ENCODE measurements at regions not wholly inside any gene's neighbourhood (a gene's known extent, or its start where the extent isn't known, plus 50 kb on each side); places are given as distances from the start of the nearest gene placed in this dataset.

GRCh38 chr6:6996124-6996523, 111.6 kb upstream of the RREB1 start:
- no peak for TF ChIP-seq CTCF (conservative IDR thresholded peaks at IDR 0.05)
- TF ChIP-seq ZFX (IDR thresholded peaks at IDR 0.05) = no peak
- H3K27ac ChIP-seq = no peak overlapping the region

DNA sequence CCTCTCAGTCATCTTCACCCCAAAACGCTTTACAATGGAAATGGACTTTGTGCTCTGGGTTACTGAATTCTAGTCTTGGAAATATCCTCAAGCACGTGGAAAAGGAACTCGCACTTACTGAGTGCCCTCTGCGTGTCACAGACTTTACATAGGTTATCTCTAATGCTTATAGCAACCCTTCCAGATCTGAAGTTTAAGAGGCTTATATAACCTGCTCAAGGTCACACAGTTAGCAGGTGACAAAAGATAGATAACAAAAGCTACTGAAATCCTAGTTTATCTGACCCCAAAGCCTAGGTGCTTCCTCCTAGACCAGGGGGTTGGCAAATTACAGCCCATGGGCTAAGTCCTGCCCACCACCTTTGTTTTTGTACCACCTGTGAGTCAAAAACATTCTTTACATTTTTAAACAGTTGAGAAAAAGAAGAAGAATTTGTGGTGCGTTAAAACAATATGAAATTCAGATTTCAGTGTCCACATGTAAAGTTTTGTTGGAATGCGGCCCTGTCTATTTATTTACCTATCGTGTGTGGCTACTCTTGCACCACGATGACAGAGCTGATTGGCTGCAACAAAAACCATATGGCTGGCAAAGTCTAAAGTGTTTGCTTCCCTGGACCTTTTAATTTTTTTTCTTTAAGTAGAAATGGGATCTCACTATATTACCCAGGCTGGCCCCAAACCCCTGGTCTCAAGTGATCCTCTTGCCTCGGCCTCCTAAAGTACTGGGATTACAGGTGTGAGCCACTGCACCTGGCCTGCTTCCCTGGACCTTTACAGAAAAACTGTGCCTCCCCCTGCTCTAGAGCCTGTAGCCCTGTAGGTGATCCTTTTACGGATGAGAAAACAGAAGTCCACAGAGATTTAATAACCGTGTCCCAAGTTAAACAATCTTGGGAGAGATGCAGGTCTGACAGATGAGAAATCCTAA, 110.2 kb upstream of the RREB1 start:
- peak overlapping the region; percentile 26; the same call in 1 of the 2 replicates for H3K27ac ChIP-seq
- TF ChIP-seq ZFX (IDR thresholded peaks at IDR 0.05) (no peak), CTCF (conservative IDR thresholded peaks at IDR 0.05) (no peak)

- no peak for TF ChIP-seq CTCF (conservative IDR thresholded peaks at IDR 0.05)
- TF ChIP-seq ZFX (IDR thresholded peaks at IDR 0.05) = no peak
- H3K27ac ChIP-seq = peak overlapping the region; percentile 26; the same call in 1 of the 2 replicates
Measured at GRCh38 chr6:6998194-6998569, 109.6 kb upstream of the RREB1 start.

- H3K27ac ChIP-seq = no peak overlapping the region
- TF ChIP-seq CTCF (conservative IDR thresholded peaks at IDR 0.05) (no peak), ZFX (IDR thresholded peaks at IDR 0.05) (no peak)
Measured at GRCh38 chr6:7000825-7001777, 106.7 kb upstream of the RREB1 start.

GRCh38 chr6:7003041-7003440, 104.7 kb upstream of the RREB1 start:
- no peak overlapping the region for H3K27ac ChIP-seq
- TF ChIP-seq CTCF (conservative IDR thresholded peaks at IDR 0.05) = no peak
- no peak for TF ChIP-seq ZFX (IDR thresholded peaks at IDR 0.05)

DNA sequence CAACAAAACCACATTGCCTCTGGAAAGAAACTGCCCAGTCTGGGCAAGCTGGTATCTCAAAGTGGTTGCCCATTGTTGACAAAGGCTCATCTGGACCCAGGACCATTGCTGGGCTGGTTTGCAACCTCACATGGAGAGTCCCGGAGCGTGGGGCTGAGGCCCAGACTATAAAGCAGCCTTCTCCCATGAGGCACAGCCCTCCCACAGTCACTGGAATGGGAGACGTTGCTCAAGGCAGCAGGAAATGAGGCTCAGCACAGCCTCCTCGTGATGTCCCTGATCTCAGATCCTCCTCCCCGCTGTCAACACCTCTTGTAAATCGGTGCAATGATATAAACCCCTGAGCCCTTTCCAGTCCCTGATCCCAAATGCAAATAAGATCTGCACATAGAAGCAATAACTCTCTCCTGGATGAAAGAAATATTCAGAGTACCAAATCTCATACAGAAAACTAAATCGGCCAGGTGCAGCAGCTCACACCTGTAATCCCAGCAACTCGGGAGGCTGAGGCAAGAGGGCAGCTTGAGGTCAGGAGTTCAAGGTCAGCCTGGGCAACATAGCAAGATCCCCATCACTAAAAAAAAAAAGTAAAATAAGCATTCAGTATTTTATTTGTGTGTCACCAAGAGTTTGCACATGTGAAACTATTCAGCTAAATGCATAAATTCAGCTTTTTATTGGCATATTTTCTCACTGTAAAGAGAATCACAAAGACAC, 103.0 kb upstream of the RREB1 start:
- TF ChIP-seq ZFX (IDR thresholded peaks at IDR 0.05) (no peak), CTCF (conservative IDR thresholded peaks at IDR 0.05) (no peak)
- H3K27ac ChIP-seq = no peak overlapping the region
